ENCODE measurements at regions not wholly inside any gene's neighbourhood (a gene's known extent, or its start where the extent isn't known, plus 50 kb on each side); places are given as distances from the start of the nearest gene placed in this dataset.

- no peaks in the 10 kb centered on the region for H3K36me3 Mint-ChIP-seq
- no peak overlapping the region for H3K27ac Mint-ChIP-seq
- H3K9me3 ChIP-seq (ENCODE audit: control insufficient read depth in 1 of 2, low read length in 2 of 2): no peaks in the 10 kb centered on the region
- no peaks in the 10 kb centered on the region for H3K27me3 Mint-ChIP-seq
- H3K27ac ChIP-seq (ENCODE audit: low read depth, low read length): no peak overlapping the region
- ChIA-PET POLR2A (ENCODE audit: partially characterized antibody) (no interaction called here), CTCF (ENCODE audit: partially characterized antibody) (no interaction called here)
- intact Hi-C loops (cut with micrococcal nuclease): no loop called here
- H3K4me3 ChIP-seq (ENCODE audit: low read length in 2 of 2): no peak overlapping the region
- no peak overlapping the region for H3K4me3 Mint-ChIP-seq
- DNase-seq: no peak
- no peaks in the 10 kb centered on the region for H3K36me3 ChIP-seq (ENCODE audit: insufficient read depth, low read length)
- peaks cover 32% of the 10 kb centered on the region for H3K4me1 ChIP-seq (ENCODE audit: insufficient read depth, low read length)
- peaks cover 0 to 1% (median 0%) of the 10 kb centered on the region in 8 donors for H3K9me3 Mint-ChIP-seq
- peaks cover 24 to 45% (median 32%) of the 10 kb centered on the region in 4 donors for H3K4me1 Mint-ChIP-seq
- no peaks in the 10 kb centered on the region for H3K27me3 ChIP-seq (ENCODE audit: insufficient read depth, low read length)
Measured at GRCh38 chr2:12180031-12180430, 433.6 kb downstream of the LPIN1 start.

GRCh38 chr2:12183032-12183645 is 436.7 kb downstream of the LPIN1 start:
- H3K27me3 Mint-ChIP-seq: no peaks in the 10 kb centered on the region
- H3K4me3 Mint-ChIP-seq: no peak overlapping the region
- ChIA-PET POLR2A (ENCODE audit: partially characterized antibody) (no interaction called here), CTCF (ENCODE audit: partially characterized antibody) (no interaction called here)
- no peak overlapping the region for H3K4me3 ChIP-seq (ENCODE audit: low read length in 2 of 2)
- H3K27ac ChIP-seq (ENCODE audit: low read depth, low read length): no peak overlapping the region
- H3K9me3 Mint-ChIP-seq: peaks cover 0 to 2% (median 0%) of the 10 kb centered on the region in 8 donors
- intact Hi-C loops (cut with micrococcal nuclease): no loop called here
- no peak overlapping the region for H3K27ac Mint-ChIP-seq
- peaks cover 2 to 14% (median 5%) of the 10 kb centered on the region in 4 donors for H3K4me1 Mint-ChIP-seq
- DNase-seq: no peak
- no peaks in the 10 kb centered on the region for H3K9me3 ChIP-seq (ENCODE audit: control insufficient read depth in 1 of 2, low read length in 2 of 2)
- H3K36me3 Mint-ChIP-seq: no peaks in the 10 kb centered on the region
- no peaks in the 10 kb centered on the region for H3K36me3 ChIP-seq (ENCODE audit: insufficient read depth, low read length)
- peaks cover 9% of the 10 kb centered on the region for H3K4me1 ChIP-seq (ENCODE audit: insufficient read depth, low read length)
- no peaks in the 10 kb centered on the region for H3K27me3 ChIP-seq (ENCODE audit: insufficient read depth, low read length)

- H3K27me3 ChIP-seq (ENCODE audit: insufficient read depth, low read length): no peaks in the 10 kb centered on the region
- Mint-ChIP-seq H3K36me3 (no peaks in the 10 kb centered on the region), H3K4me1 (peaks cover 9 to 16% (median 13%) of the 10 kb centered on the region in 4 donors), H3K4me3 (peak overlapping the region in 7 of 8 donors; percentile 4 to 71 (median 36)), H3K27ac (peak overlapping the region; percentile 25 to 94 (median 65)), H3K27me3 (peaks cover 0 to 1% of the 10 kb centered on the region in 2 donors), H3K9me3 (peaks cover 3 to 17% (median 6%) of the 10 kb centered on the region in 8 donors)
- H3K36me3 ChIP-seq (ENCODE audit: insufficient read depth, low read length): no peaks in the 10 kb centered on the region
- H3K4me1 ChIP-seq (ENCODE audit: insufficient read depth, low read length): peaks cover 13% of the 10 kb centered on the region
- H3K27ac ChIP-seq (ENCODE audit: low read depth, low read length): no peak overlapping the region
- intact Hi-C loops (cut with micrococcal nuclease): no loop called here
- ChIA-PET CTCF (ENCODE audit: partially characterized antibody) (interaction anchor here (1.2 kb wide), 1 partner anchor 814 kb away, joined by 3 read pairs; no protein-coding TSS in a partner anchor), POLR2A (ENCODE audit: partially characterized antibody) (interaction anchor here (1.0 to 1.3 kb wide), 2 partner anchors 11 to 15 kb away, joined by 3 read pairs; no protein-coding TSS in a partner anchor)
- DNase-seq: peak in 1 of 5 donors; percentile 25
- H3K9me3 ChIP-seq (ENCODE audit: control insufficient read depth in 1 of 2, low read length in 2 of 2): no peaks in the 10 kb centered on the region
- H3K4me3 ChIP-seq (ENCODE audit: low read length in 2 of 2): no peak overlapping the region
Measured at GRCh38 chr2:12192762-12193161, 446.3 kb downstream of the LPIN1 start.

- POLR2A ChIA-PET (ENCODE audit: partially characterized antibody): no interaction called here
- Histone ChIP-seq H3K27ac (ENCODE audit: low read depth, low read length) (no peak overlapping the region), H3K9me3 (ENCODE audit: control insufficient read depth in 1 of 2, low read length in 2 of 2) (no peaks in the 10 kb centered on the region), H3K4me3 (ENCODE audit: low read length in 2 of 2) (no peak overlapping the region), H3K27me3 (ENCODE audit: insufficient read depth, low read length) (no peaks in the 10 kb centered on the region), H3K4me1 (ENCODE audit: insufficient read depth, low read length) (peaks cover 13% of the 10 kb centered on the region), H3K36me3 (ENCODE audit: insufficient read depth, low read length) (no peaks in the 10 kb centered on the region)
- peaks cover 9 to 16% (median 13%) of the 10 kb centered on the region in 4 donors for H3K4me1 Mint-ChIP-seq
- H3K27ac Mint-ChIP-seq: no peak overlapping the region
- no peak for DNase-seq
- H3K27me3 Mint-ChIP-seq: no peaks in the 10 kb centered on the region
- H3K9me3 Mint-ChIP-seq: peaks cover 5 to 23% (median 10%) of the 10 kb centered on the region in 8 donors
- no peaks in the 10 kb centered on the region for H3K36me3 Mint-ChIP-seq
- intact Hi-C loops (cut with micrococcal nuclease): no loop called here
- no peak overlapping the region for H3K4me3 Mint-ChIP-seq
- CTCF ChIA-PET (ENCODE audit: partially characterized antibody): no interaction called here
Measured at GRCh38 chr2:12194968-12195367, 448.5 kb downstream of the LPIN1 start.

- Mint-ChIP-seq H3K9me3 (peaks cover 5 to 23% (median 10%) of the 10 kb centered on the region in 8 donors), H3K27ac (peak overlapping the region in 1 of 7 donors; percentile 5), H3K4me1 (peaks cover 10 to 16% (median 13%) of the 10 kb centered on the region in 4 donors), H3K36me3 (no peaks in the 10 kb centered on the region), H3K27me3 (no peaks in the 10 kb centered on the region), H3K4me3 (no peak overlapping the region)
- no peak for DNase-seq
- Histone ChIP-seq H3K27ac (ENCODE audit: low read depth, low read length) (no peak overlapping the region), H3K4me1 (ENCODE audit: insufficient read depth, low read length) (peaks cover 13% of the 10 kb centered on the region), H3K4me3 (ENCODE audit: low read length in 2 of 2) (no peak overlapping the region), H3K9me3 (ENCODE audit: control insufficient read depth in 1 of 2, low read length in 2 of 2) (no peaks in the 10 kb centered on the region), H3K36me3 (ENCODE audit: insufficient read depth, low read length) (no peaks in the 10 kb centered on the region), H3K27me3 (ENCODE audit: insufficient read depth, low read length) (no peaks in the 10 kb centered on the region)
- intact Hi-C loops (cut with micrococcal nuclease): no loop called here
- ChIA-PET CTCF (ENCODE audit: partially characterized antibody) (no interaction called here), POLR2A (ENCODE audit: partially characterized antibody) (no interaction called here)
Measured at GRCh38 chr2:12196495-12196894, 450.1 kb downstream of the LPIN1 start.

GRCh38 chr2:12197133-12197532 is 450.7 kb downstream of the LPIN1 start:
- H3K27me3 Mint-ChIP-seq: no peaks in the 10 kb centered on the region
- intact Hi-C loops (cut with micrococcal nuclease): no loop called here
- peaks cover 5 to 23% (median 11%) of the 10 kb centered on the region in 8 donors for H3K9me3 Mint-ChIP-seq
- Histone ChIP-seq H3K4me1 (ENCODE audit: insufficient read depth, low read length) (peaks cover 13% of the 10 kb centered on the region), H3K27ac (ENCODE audit: low read depth, low read length) (no peak overlapping the region), H3K4me3 (ENCODE audit: low read length in 2 of 2) (no peak overlapping the region), H3K9me3 (ENCODE audit: control insufficient read depth in 1 of 2, low read length in 2 of 2) (no peaks in the 10 kb centered on the region), H3K36me3 (ENCODE audit: insufficient read depth, low read length) (no peaks in the 10 kb centered on the region), H3K27me3 (ENCODE audit: insufficient read depth, low read length) (no peaks in the 10 kb centered on the region)
- peaks cover 10 to 16% (median 13%) of the 10 kb centered on the region in 4 donors for H3K4me1 Mint-ChIP-seq
- H3K27ac Mint-ChIP-seq: no peak overlapping the region
- POLR2A ChIA-PET (ENCODE audit: partially characterized antibody): no interaction called here
- DNase-seq: no peak
- CTCF ChIA-PET (ENCODE audit: partially characterized antibody): no interaction called here
- no peaks in the 10 kb centered on the region for H3K36me3 Mint-ChIP-seq
- H3K4me3 Mint-ChIP-seq: no peak overlapping the region

GRCh38 chr2:12199491-12200211 is 453.2 kb downstream of the LPIN1 start:
- CTCF ChIA-PET (ENCODE audit: partially characterized antibody): interaction anchor here (1.1 kb wide), 2 partner anchors 22 to 517 kb away, joined by 3 read pairs; partner anchors contain the start of gene TRIB2
- H3K27ac Mint-ChIP-seq: no peak overlapping the region
- no peak for DNase-seq
- Histone ChIP-seq H3K27ac (ENCODE audit: low read depth, low read length) (no peak overlapping the region), H3K9me3 (ENCODE audit: control insufficient read depth in 1 of 2, low read length in 2 of 2) (no peaks in the 10 kb centered on the region), H3K27me3 (ENCODE audit: insufficient read depth, low read length) (no peaks in the 10 kb centered on the region), H3K4me1 (ENCODE audit: insufficient read depth, low read length) (no peaks in the 10 kb centered on the region), H3K4me3 (ENCODE audit: low read length in 2 of 2) (no peak overlapping the region), H3K36me3 (ENCODE audit: insufficient read depth, low read length) (no peaks in the 10 kb centered on the region)
- H3K4me1 Mint-ChIP-seq: peaks cover 0 to 2% (median 0%) of the 10 kb centered on the region in 4 donors
- H3K36me3 Mint-ChIP-seq: no peaks in the 10 kb centered on the region
- no peak overlapping the region for H3K4me3 Mint-ChIP-seq
- POLR2A ChIA-PET (ENCODE audit: partially characterized antibody): no interaction called here
- H3K27me3 Mint-ChIP-seq: no peaks in the 10 kb centered on the region
- peaks cover 0 to 18% (median 9%) of the 10 kb centered on the region in 8 donors for H3K9me3 Mint-ChIP-seq
- intact Hi-C loops (cut with micrococcal nuclease): no loop called here

Data from CD4-positive, alpha-beta memory T cell (primary cell).